GM20000 (cell line): ENCODE measurements at regions not wholly inside any gene's neighbourhood (a gene's known extent, or its start where the extent isn't known, plus 50 kb on each side); places are given as distances from the start of the nearest gene placed in this dataset.

Experiments used
- DNase-seq: peaks from one replicate; pipeline ENCODE4 v3.0.0; 2012; ENCODE audit warnings: low spot score
- CTCF ChIP-seq: IDR thresholded peaks from 2 replicates; pipeline ENCODE4 v1.5.1; 2012; ENCODE audit warnings: mild to moderate bottlenecking, control low read depth; ENCODE audit errors: extremely low read depth, missing control alignments

- no peak for DNase-seq
These were observed 529.4 kb upstream of the AMELY start for GRCh38 chrY:7440796-7441530.

GRCh38 chrY:7437086-7437485 lies 525.5 kb upstream of the AMELY start:
- no peak for TF ChIP-seq CTCF
- DNase-seq = no peak

More at GRCh38 chrY:7440796-7441530, 529.4 kb upstream of the AMELY start:
- no peak for TF ChIP-seq CTCF

GRCh38 chrY:7433817-7434809 lies 522.6 kb upstream of the AMELY start:
- DNase-seq = no peak
- TF ChIP-seq CTCF = no peak

- no peak for TF ChIP-seq CTCF
These were observed 507.6 kb upstream of the AMELY start for GRCh38 chrY:7419165-7419564.

GRCh38 chrY:7417946-7418345 lies 506.4 kb upstream of the AMELY start:
- no peak for TF ChIP-seq CTCF
- no peak for DNase-seq

More at GRCh38 chrY:7419165-7419564, 507.6 kb upstream of the AMELY start:
- DNase-seq = no peak

GRCh38 chrY:7416406-7416805 lies 504.9 kb upstream of the AMELY start:
- no peak for TF ChIP-seq CTCF
- no peak for DNase-seq

- no peak for DNase-seq
- TF ChIP-seq CTCF = no peak
These were observed 503.6 kb upstream of the AMELY start for GRCh38 chrY:7415157-7415633.
